ENCODE measurements at regions not wholly inside any gene's neighbourhood (a gene's known extent, or its start where the extent isn't known, plus 50 kb on each side); places are given as distances from the start of the nearest gene placed in this dataset.

DNA sequence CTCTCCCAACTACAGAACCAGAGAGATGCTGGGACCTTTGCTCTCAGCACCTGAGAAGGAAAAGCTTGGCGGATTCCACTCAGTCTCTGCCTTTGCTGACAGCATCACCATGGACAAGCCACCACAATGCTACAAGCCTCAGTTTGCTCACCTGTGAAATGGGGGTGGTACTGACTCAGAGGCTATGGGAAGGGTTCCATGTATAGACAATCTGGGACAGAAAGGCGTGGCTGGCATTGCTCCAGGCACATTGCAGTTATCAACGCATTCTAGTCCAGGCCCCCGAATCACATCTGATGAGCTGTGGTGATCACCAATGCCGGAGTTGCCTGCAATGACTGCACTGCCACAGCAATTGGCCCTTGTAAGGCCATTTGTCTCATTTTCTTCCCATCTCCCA, 72.6 kb downstream of the ISX start:
- TF ChIP-seq, protein P1, sequence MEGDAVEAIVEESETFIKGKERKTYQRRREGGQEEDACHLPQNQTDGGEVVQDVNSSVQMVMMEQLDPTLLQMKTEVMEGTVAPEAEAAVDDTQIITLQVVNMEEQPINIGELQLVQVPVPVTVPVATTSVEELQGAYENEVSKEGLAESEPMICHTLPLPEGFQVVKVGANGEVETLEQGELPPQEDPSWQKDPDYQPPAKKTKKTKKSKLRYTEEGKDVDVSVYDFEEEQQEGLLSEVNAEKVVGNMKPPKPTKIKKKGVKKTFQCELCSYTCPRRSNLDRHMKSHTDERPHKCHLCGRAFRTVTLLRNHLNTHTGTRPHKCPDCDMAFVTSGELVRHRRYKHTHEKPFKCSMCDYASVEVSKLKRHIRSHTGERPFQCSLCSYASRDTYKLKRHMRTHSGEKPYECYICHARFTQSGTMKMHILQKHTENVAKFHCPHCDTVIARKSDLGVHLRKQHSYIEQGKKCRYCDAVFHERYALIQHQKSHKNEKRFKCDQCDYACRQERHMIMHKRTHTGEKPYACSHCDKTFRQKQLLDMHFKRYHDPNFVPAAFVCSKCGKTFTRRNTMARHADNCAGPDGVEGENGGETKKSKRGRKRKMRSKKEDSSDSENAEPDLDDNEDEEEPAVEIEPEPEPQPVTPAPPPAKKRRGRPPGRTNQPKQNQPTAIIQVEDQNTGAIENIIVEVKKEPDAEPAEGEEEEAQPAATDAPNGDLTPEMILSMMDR (IDR thresholded peaks at IDR 0.05), result no peak
- no peak for TF ChIP-seq POLR2A (IDR thresholded peaks at IDR 0.05)

Data from lower leg skin (tissue), 3 donors.